ENCODE measurements at regions not wholly inside any gene's neighbourhood (a gene's known extent, or its start where the extent isn't known, plus 50 kb on each side); places are given as distances from the start of the nearest gene placed in this dataset.

DNA sequence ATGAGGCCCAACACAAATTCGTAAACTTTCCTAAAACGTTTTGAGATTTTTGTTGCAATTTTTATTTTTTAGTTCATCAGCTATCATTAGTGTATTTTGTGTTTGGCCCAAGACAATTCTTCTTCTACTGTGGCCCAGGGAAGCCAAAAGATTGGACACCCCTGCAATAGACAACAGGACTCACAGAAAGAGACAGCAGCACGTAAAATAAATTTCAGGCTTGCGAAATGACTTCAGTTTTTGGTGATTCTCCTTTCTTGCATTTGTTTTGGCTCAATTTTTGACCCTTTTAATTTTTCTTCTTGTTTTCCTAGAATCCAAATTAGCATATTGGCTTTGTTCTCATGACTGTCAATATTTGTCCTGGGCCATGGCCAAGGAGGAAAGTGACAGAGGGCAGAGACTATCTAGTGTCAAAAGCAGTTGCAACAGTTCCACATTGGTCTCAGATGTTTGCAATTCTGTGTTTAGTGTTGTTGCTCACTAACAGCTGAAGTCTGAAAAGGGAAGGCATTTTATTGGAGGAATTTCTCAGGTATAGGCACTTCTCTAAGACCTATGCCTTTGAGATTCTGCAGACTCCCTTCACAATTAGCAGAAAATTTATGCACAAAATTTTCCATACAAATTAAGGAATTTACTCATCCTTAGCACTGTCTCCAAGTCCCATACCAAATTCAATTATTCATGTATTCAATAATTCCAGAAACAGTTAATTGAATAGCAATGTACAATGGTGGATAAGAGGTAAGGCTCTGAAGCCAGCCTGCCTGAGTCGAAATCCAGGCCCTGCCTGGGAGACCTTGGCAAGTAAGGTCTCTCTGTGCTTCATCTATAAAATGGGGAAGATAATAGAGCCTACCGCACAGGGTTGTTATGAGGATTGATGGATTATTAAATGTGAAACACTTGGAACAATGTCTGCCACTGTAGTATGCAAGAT lies 160.9 kb upstream of the IVNS1ABP start:
- Mint-ChIP-seq H3K9me3 (peaks cover 3% of the 10 kb centered on the region), H3K27ac (ENCODE audit: unreplicated experiment) (peak overlapping the region; percentile 12), H3K4me3 (no peak overlapping the region), H3K27me3 (ENCODE audit: low read depth) (peaks cover 13% of the 10 kb centered on the region), H3K4me1 (peaks cover 39% of the 10 kb centered on the region), H3K36me3 (ENCODE audit: low read depth) (no peaks in the 10 kb centered on the region)
- TF ChIP-seq, protein P1, sequence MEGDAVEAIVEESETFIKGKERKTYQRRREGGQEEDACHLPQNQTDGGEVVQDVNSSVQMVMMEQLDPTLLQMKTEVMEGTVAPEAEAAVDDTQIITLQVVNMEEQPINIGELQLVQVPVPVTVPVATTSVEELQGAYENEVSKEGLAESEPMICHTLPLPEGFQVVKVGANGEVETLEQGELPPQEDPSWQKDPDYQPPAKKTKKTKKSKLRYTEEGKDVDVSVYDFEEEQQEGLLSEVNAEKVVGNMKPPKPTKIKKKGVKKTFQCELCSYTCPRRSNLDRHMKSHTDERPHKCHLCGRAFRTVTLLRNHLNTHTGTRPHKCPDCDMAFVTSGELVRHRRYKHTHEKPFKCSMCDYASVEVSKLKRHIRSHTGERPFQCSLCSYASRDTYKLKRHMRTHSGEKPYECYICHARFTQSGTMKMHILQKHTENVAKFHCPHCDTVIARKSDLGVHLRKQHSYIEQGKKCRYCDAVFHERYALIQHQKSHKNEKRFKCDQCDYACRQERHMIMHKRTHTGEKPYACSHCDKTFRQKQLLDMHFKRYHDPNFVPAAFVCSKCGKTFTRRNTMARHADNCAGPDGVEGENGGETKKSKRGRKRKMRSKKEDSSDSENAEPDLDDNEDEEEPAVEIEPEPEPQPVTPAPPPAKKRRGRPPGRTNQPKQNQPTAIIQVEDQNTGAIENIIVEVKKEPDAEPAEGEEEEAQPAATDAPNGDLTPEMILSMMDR (conservative IDR thresholded peaks at IDR 0.05): no peak
- DNase-seq (ENCODE audit: low read depth, low spot score): no peak

DNA sequence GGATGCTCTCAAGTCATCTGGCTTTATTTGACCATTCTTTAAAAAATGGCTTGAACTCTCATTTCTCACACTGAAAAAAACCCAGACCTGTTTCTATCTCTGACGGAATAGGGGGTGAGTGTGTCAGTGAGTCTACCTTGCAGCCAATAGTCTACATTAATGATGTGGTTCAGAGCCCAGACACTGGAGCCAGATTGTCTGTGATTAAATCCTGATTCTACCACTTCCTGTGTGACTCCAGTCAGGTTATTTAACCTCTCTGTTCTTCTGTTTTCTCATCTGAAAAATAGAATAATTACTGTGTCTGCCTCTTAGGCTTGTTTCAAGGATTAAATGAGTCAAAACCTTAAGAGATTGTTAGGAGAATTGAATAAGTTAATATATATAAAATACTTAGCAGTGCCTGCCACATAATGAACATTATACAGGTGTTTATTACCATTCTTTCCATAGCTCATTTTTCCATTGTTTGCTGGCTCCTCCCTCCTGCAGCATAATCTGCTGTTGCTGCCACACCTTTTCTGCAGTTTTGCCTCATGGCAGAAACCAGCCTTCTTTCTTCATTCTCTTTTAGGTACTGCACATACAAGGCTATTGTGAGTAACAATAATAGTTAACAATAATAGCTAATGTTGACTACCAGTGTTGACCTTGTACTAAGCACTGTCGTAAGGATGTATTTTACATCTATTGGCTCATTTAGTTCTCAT lies 157.6 kb upstream of the IVNS1ABP start:
- Mint-ChIP-seq H3K9me3 (peaks cover 6% of the 10 kb centered on the region), H3K4me3 (no peak overlapping the region), H3K27me3 (ENCODE audit: low read depth) (peaks cover 17% of the 10 kb centered on the region), H3K36me3 (ENCODE audit: low read depth) (no peaks in the 10 kb centered on the region), H3K4me1 (peaks cover 19% of the 10 kb centered on the region), H3K27ac (ENCODE audit: unreplicated experiment) (no peak overlapping the region)
- TF ChIP-seq, protein P1 (conservative IDR thresholded peaks at IDR 0.05): no peak
- DNase-seq (ENCODE audit: low read depth, low spot score): no peak

DNA sequence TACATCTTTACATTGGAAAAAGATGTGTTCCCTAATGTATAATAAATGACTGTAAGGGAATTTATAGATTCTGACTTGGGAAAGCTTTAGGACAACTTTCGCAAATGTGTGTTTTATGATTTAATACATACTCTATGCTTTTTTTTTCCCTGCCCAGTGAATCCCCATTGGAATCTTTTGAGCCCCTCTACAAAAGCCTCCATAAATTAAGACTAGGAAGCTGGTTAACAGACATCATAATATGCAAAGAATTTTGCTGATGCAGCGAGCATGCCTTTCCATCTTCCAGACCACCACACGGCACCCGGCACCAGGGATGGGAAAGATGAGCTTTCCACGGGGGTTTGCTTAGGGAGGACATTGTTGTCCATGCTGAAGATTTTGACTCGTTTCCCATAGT lies 156.1 kb upstream of the IVNS1ABP start:
- no peak for DNase-seq (ENCODE audit: low read depth, low spot score)
- Mint-ChIP-seq H3K9me3 (peaks cover 3% of the 10 kb centered on the region), H3K4me3 (no peak overlapping the region), H3K27me3 (ENCODE audit: low read depth) (peaks cover 15% of the 10 kb centered on the region), H3K27ac (ENCODE audit: unreplicated experiment) (no peak overlapping the region), H3K36me3 (ENCODE audit: low read depth) (no peaks in the 10 kb centered on the region), H3K4me1 (peaks cover 5% of the 10 kb centered on the region)
- TF ChIP-seq, protein P1 (conservative IDR thresholded peaks at IDR 0.05): no peak

DNA sequence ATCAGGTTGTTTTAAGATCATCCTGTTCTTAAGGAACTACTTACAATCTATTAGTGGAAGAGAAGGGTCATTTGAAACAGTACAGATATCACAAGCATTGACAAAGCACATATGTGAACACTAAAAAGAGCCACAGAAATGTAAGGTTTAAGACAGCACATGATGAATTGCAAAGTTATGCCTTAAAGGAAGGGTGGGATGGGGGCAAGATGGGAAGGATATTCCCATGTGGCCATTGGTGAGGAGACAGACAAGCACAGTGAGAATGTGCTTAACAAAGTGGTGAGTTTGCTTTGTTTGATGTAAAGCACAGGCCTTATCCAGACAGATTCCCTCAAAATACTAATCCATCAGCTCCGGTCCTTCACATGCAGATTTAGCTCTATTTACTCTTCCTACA lies 151.6 kb upstream of the IVNS1ABP start:
- H3K4me3 Mint-ChIP-seq: no peak overlapping the region
- peaks cover 4% of the 10 kb centered on the region for H3K27me3 Mint-ChIP-seq (ENCODE audit: low read depth)
- DNase-seq (ENCODE audit: low read depth, low spot score): no peak
- H3K36me3 Mint-ChIP-seq (ENCODE audit: low read depth): no peaks in the 10 kb centered on the region
- no peak overlapping the region for H3K27ac Mint-ChIP-seq (ENCODE audit: unreplicated experiment)
- TF ChIP-seq, protein P1 (conservative IDR thresholded peaks at IDR 0.05): no peak
- peaks cover 11% of the 10 kb centered on the region for H3K4me1 Mint-ChIP-seq
- peaks cover 4% of the 10 kb centered on the region for H3K9me3 Mint-ChIP-seq

DNA sequence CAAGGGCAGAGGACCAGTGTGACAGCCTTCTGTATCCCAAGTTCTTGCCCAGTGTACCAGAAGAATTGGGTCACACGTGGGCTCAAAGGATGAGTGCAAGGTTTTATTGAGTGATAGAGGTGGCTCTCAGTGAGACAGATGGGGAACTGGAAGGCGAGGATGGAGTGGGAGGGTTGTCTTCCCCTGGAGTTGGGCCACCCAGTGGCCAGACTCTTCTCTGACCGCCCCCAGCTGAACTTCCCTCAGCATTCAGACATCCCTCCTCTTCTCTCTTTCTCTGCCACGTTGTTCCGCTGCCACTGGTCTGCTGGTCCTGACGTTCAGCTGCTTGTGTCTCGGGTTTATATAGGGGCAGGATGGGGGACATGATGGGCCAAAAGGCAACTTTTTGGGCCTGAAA lies 150.1 kb upstream of the IVNS1ABP start:
- no peaks in the 10 kb centered on the region for H3K36me3 Mint-ChIP-seq (ENCODE audit: low read depth)
- TF ChIP-seq, protein P1 (conservative IDR thresholded peaks at IDR 0.05): no peak
- peaks cover 4% of the 10 kb centered on the region for H3K27me3 Mint-ChIP-seq (ENCODE audit: low read depth)
- DNase-seq (ENCODE audit: low read depth, low spot score): no peak
- H3K4me1 Mint-ChIP-seq: peaks cover 11% of the 10 kb centered on the region
- no peak overlapping the region for H3K27ac Mint-ChIP-seq (ENCODE audit: unreplicated experiment)
- no peak overlapping the region for H3K4me3 Mint-ChIP-seq
- peaks cover 10% of the 10 kb centered on the region for H3K9me3 Mint-ChIP-seq
